HG02571 (cell line): ENCODE measurements at regions not wholly inside any gene's neighbourhood (a gene's known extent, or its start where the extent isn't known, plus 50 kb on each side); places are given as distances from the start of the nearest gene placed in this dataset.

ENCODE experiments used
- ATAC-seq: cut with Tn5 transposase; IDR thresholded peaks from one replicate; pipeline ENCODE4 v1.9.1; 2021; ENCODE audit warnings: mild to moderate bottlenecking, moderate library complexity; ENCODE audit not compliant: unreplicated experiment

- ATAC-seq: no peak
Observed at GRCh38 chr12:115072712-115073111, 388.7 kb upstream of the TBX3 start.

- no peak for ATAC-seq
Observed at GRCh38 chr12:115070313-115070712, 386.3 kb upstream of the TBX3 start.

GRCh38 chr12:115064296-115064695 is 380.3 kb upstream of the TBX3 start:
- ATAC-seq: no peak

- ATAC-seq: no peak
Observed at GRCh38 chr12:115062741-115063140, 378.8 kb upstream of the TBX3 start.

- no peak for ATAC-seq
Observed at GRCh38 chr12:115060477-115061168, 376.6 kb upstream of the TBX3 start.

GRCh38 chr12:115057445-115057844 is 373.5 kb upstream of the TBX3 start:
- no peak for ATAC-seq

- ATAC-seq: no peak
Observed at GRCh38 chr12:115051378-115051777, 367.4 kb upstream of the TBX3 start.

GRCh38 chr12:115049614-115050013 is 365.6 kb upstream of the TBX3 start:
- ATAC-seq: no peak

- no peak for ATAC-seq
Observed at GRCh38 chr12:115046805-115047204, 362.8 kb upstream of the TBX3 start.

GRCh38 chr12:115044073-115044472 is 360.1 kb upstream of the TBX3 start:
- ATAC-seq: no peak

GRCh38 chr12:115043079-115043478 is 359.1 kb upstream of the TBX3 start:
- no peak for ATAC-seq

- ATAC-seq: no peak
Observed at GRCh38 chr12:115042341-115042740, 358.4 kb upstream of the TBX3 start.

GRCh38 chr12:115037830-115038229 is 353.9 kb upstream of the TBX3 start:
- no peak for ATAC-seq

- no peak for ATAC-seq
Observed at GRCh38 chr12:115035535-115036107, 351.6 kb upstream of the TBX3 start.

- no peak for ATAC-seq
Observed at GRCh38 chr12:115032521-115032920, 348.5 kb upstream of the TBX3 start.

GRCh38 chr12:115030017-115030416 is 346.0 kb upstream of the TBX3 start:
- no peak for ATAC-seq

- no peak for ATAC-seq
Observed at GRCh38 chr12:115024531-115024930, 340.6 kb upstream of the TBX3 start.

GRCh38 chr12:115023279-115024265 is 339.6 kb upstream of the TBX3 start:
- ATAC-seq: no peak

- ATAC-seq: no peak
Observed at GRCh38 chr12:115020091-115020490, 336.1 kb upstream of the TBX3 start.

- ATAC-seq: no peak
Observed at GRCh38 chr12:115017346-115017745, 333.4 kb upstream of the TBX3 start.

- no peak for ATAC-seq
Observed at GRCh38 chr12:115013236-115013981, 329.4 kb upstream of the TBX3 start.
